ENCODE measurements at regions not wholly inside any gene's neighbourhood (a gene's known extent, or its start where the extent isn't known, plus 50 kb on each side); places are given as distances from the start of the nearest gene placed in this dataset.

DNA sequence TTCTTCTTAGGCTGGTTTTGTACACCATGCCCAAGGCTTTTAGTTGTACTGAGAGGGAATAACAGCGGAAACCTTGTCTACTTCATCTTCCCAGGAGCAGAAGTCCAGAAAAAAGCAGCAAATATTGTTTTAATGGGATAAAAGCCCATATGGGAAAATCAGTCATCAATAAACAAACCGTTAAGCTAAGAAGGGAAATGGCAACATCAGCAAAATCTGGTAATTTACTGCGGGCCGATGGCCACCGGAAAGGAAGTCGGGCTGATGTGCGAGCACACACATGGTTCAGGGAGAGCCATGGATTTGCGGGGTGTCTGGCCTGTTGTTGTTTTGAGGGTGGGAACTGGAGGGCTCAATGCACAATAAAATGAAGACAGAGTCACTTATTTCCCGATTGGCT, 300.7 kb upstream of the RAB6C start:
- Histone ChIP-seq H4K20me1 (ENCODE audit: insufficient read depth) (no peaks in the 10 kb centered on the region), H3K9ac (no peak overlapping the region), H3K4me1 (ENCODE audit: low read depth, poor library complexity, severe bottlenecking) (no peaks in the 10 kb centered on the region)

DNA sequence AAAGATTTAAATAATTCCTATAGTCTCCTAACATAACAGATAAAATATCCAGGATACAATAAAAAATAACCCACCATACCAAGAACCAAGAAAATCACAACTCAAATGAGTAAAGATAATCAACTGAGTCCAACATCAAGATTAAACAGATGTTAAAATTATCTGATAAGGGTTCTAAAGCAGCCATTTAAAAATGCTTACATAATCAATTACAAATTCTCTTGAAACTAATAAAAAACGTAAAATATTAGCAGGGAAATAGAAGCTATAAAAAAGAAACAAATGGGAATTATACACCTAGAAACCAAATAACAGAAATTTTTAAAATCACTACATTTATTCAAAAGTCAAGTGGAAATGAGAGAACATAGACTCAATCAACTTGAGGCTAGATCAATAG, 297.7 kb upstream of the RAB6C start:
- Histone ChIP-seq H3K4me1 (ENCODE audit: low read depth, poor library complexity, severe bottlenecking) (no peaks in the 10 kb centered on the region), H3K36me3 (ENCODE audit: insufficient read depth) (no peaks in the 10 kb centered on the region), H3K27me3 (ENCODE audit: insufficient read depth, low read depth) (no peaks in the 10 kb centered on the region), H3K4me2 (no peak overlapping the region), H3K79me2 (ENCODE audit: insufficient read depth, low read depth) (no peaks in the 10 kb centered on the region), H3K9ac (no peak overlapping the region), H3K27ac (no peak overlapping the region), H3K4me3 (IDR thresholded peaks at IDR 0.05; ENCODE audit: insufficient read depth, low read depth, low read length) (no peak overlapping the region), H2AFZ (ENCODE audit: low read depth) (no peak overlapping the region), H4K20me1 (ENCODE audit: insufficient read depth) (no peaks in the 10 kb centered on the region)
- TF ChIP-seq, protein P1, sequence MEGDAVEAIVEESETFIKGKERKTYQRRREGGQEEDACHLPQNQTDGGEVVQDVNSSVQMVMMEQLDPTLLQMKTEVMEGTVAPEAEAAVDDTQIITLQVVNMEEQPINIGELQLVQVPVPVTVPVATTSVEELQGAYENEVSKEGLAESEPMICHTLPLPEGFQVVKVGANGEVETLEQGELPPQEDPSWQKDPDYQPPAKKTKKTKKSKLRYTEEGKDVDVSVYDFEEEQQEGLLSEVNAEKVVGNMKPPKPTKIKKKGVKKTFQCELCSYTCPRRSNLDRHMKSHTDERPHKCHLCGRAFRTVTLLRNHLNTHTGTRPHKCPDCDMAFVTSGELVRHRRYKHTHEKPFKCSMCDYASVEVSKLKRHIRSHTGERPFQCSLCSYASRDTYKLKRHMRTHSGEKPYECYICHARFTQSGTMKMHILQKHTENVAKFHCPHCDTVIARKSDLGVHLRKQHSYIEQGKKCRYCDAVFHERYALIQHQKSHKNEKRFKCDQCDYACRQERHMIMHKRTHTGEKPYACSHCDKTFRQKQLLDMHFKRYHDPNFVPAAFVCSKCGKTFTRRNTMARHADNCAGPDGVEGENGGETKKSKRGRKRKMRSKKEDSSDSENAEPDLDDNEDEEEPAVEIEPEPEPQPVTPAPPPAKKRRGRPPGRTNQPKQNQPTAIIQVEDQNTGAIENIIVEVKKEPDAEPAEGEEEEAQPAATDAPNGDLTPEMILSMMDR (conservative IDR thresholded peaks at IDR 0.05; ENCODE audit: low read depth, low read length), result no peak

More for the DNA sequence above, 300.7 kb upstream of the RAB6C start:
- no peaks in the 10 kb centered on the region for H3K79me2 ChIP-seq (ENCODE audit: insufficient read depth, low read depth)
- no peaks in the 10 kb centered on the region for H3K27me3 ChIP-seq (ENCODE audit: insufficient read depth, low read depth)
- H2AFZ ChIP-seq (ENCODE audit: low read depth), result no peak overlapping the region
- H3K4me3 ChIP-seq (IDR thresholded peaks at IDR 0.05; ENCODE audit: insufficient read depth, low read depth, low read length), result no peak overlapping the region
- TF ChIP-seq, protein P1 (conservative IDR thresholded peaks at IDR 0.05; ENCODE audit: low read depth, low read length), result no peak
- no peaks in the 10 kb centered on the region for H3K36me3 ChIP-seq (ENCODE audit: insufficient read depth)
- no peak overlapping the region for H3K4me2 ChIP-seq
- H3K27ac ChIP-seq, result no peak overlapping the region

DNA sequence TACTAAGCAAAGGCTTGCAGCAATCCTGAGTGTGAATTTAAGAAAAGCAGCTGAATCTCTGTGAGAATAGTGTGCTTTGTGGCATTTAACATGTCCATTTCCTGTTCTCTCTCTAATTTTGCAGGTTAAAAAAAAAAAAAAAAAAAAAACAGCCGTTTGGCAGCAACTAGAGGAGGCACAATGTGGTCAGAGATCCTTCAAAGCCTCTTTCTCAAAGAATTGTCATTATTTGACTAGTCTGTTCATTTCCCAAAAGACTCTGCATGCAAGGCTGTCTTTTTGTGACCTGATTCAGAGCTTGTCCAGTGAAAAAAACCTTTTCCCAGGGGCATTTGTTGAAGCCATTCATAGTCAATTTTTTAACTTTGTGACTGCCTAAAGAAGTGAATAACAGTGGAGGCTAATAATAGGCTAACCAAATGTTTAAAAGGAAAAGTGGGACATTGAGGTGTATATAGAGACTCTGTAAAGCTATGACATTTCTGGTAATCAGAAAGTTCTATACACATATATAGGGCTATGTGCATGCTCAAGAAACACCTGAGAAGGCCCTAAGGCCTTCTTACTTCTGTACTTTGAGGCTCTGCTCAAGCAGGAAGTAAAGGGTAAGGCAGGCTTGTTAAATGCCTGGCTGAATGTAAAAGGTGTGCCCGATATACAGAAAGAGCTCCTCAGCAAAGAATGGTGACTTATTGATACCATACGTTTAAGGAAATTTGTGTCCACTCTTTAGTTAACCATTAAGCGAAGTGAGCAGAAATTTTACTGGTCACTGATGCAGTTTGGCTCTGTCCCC, 289.6 kb upstream of the RAB6C start:
- H3K4me1 ChIP-seq (ENCODE audit: low read depth, poor library complexity, severe bottlenecking), result no peaks in the 10 kb centered on the region
- H3K4me2 ChIP-seq, result no peak overlapping the region
- no peaks in the 10 kb centered on the region for H3K79me2 ChIP-seq (ENCODE audit: insufficient read depth, low read depth)
- H3K4me3 ChIP-seq (IDR thresholded peaks at IDR 0.05; ENCODE audit: insufficient read depth, low read depth, low read length), result no peak overlapping the region
- H3K36me3 ChIP-seq (ENCODE audit: insufficient read depth), result no peaks in the 10 kb centered on the region
- H4K20me1 ChIP-seq (ENCODE audit: insufficient read depth), result no peaks in the 10 kb centered on the region
- no peak overlapping the region for H3K9ac ChIP-seq
- TF ChIP-seq, protein P1 (conservative IDR thresholded peaks at IDR 0.05; ENCODE audit: low read depth, low read length), result no peak
- H3K27me3 ChIP-seq (ENCODE audit: insufficient read depth, low read depth), result no peaks in the 10 kb centered on the region
- no peak overlapping the region for H3K27ac ChIP-seq
- no peak overlapping the region for H2AFZ ChIP-seq (ENCODE audit: low read depth)

DNA sequence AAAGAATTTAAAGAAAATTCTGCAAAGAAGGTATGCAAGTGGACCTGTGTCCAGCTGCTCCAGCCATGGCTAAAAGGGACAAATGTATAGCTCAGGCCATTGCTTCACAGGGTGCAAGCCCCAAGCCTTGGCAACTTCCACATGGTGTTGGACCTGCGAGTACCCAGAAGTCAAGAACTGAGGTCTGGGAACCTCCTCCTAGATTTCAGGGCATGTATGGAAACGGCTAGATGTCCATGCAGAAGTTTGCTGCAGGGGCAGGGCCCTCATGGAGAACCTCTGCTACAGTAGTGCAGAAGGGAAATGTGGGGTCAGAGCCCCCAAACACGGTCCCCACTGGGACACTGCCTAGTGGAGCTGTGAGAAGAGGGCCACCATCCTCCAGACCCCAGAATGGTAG, 284.0 kb upstream of the RAB6C start:
- no peaks in the 10 kb centered on the region for H3K27me3 ChIP-seq (ENCODE audit: insufficient read depth, low read depth)

More for the DNA sequence above, 284.0 kb upstream of the RAB6C start:
- H3K79me2 ChIP-seq (ENCODE audit: insufficient read depth, low read depth), result no peaks in the 10 kb centered on the region
- no peaks in the 10 kb centered on the region for H3K4me1 ChIP-seq (ENCODE audit: low read depth, poor library complexity, severe bottlenecking)
- TF ChIP-seq, protein P1 (conservative IDR thresholded peaks at IDR 0.05; ENCODE audit: low read depth, low read length), result no peak
- H3K36me3 ChIP-seq (ENCODE audit: insufficient read depth), result no peaks in the 10 kb centered on the region
- H4K20me1 ChIP-seq (ENCODE audit: insufficient read depth), result no peaks in the 10 kb centered on the region
- no peak overlapping the region for H3K27ac ChIP-seq
- no peak overlapping the region for H2AFZ ChIP-seq (ENCODE audit: low read depth)
- H3K4me2 ChIP-seq, result no peak overlapping the region
- no peak overlapping the region for H3K9ac ChIP-seq
- no peak overlapping the region for H3K4me3 ChIP-seq (IDR thresholded peaks at IDR 0.05; ENCODE audit: insufficient read depth, low read depth, low read length)

Measured in KMS-11 (cell line).